Brain microvascular endothelial cell (primary cell): ENCODE measurements at regions not wholly inside any gene's neighbourhood (a gene's known extent, or its start where the extent isn't known, plus 50 kb on each side); places are given as distances from the start of the nearest gene placed in this dataset.

Source experiments
- DNase-seq: peaks from one replicate; pipeline ENCODE4 v3.0.0-alpha.2; 2020
- H3K27ac ChIP-seq: fragments of 250-450 bp; sonication (Bioruptor Pico); 2 replicates; pipeline ENCODE4 v1.5.1; 2020; ENCODE audit warnings: mild to moderate bottlenecking, moderate library complexity
- H3K27me3 ChIP-seq: fragments of 250-450 bp; sonication (Bioruptor Pico); replicated peaks from 2 replicates; pipeline ENCODE4 v1.5.1; 2020; ENCODE audit warnings: mild to moderate bottlenecking
- H3K36me3 ChIP-seq: fragments of 250-450 bp; sonication (Bioruptor Pico); replicated peaks from 2 replicates; pipeline ENCODE4 v1.5.1; 2020; ENCODE audit warnings: mild to moderate bottlenecking
- H3K4me3 ChIP-seq: 2 replicates; pipeline ENCODE4 v1.5.1; 2011; ENCODE audit warnings: low read depth, mild to moderate bottlenecking, control low read depth, low read length, moderate library complexity
- CTCF ChIP-seq: IDR thresholded peaks from 2 replicates; pipeline ENCODE4 v1.5.1; 2011; ENCODE audit warnings: low read depth, mild to moderate bottlenecking, moderate library complexity, low read length, control low read depth, inconsistent platforms; ENCODE audit errors: missing control alignments
- in situ Hi-C: cut with HindIII; loops from 2 replicates; pipeline ENCODE4 v1.10.0; 2017; ENCODE audit warnings: low sequenced_read_pairs, low pct_ligation_motif_present

GRCh38 chr3:177469216-177469615, 271.9 kb upstream of the TBL1XR1 start:
- Histone ChIP-seq H3K27ac (peak overlapping the region; percentile 29), H3K27me3 (no peaks in the 10 kb centered on the region), H3K36me3 (no peaks in the 10 kb centered on the region), H3K4me3 (no peak overlapping the region)
- in situ Hi-C loops = no loop called here
- DNase-seq = no peak
- TF ChIP-seq CTCF = no peak

- TF ChIP-seq CTCF = no peak
- H3K27ac ChIP-seq = no peak overlapping the region
- no peaks in the 10 kb centered on the region for H3K27me3 ChIP-seq
- in situ Hi-C loops = no loop called here
- no peak overlapping the region for H3K4me3 ChIP-seq
- H3K36me3 ChIP-seq = no peaks in the 10 kb centered on the region
- no peak for DNase-seq
Measured at GRCh38 chr3:177470197-177470941, 273.1 kb upstream of the TBL1XR1 start.

- no peaks in the 10 kb centered on the region for H3K36me3 ChIP-seq
- DNase-seq = no peak
- H3K27me3 ChIP-seq = no peaks in the 10 kb centered on the region
- H3K4me3 ChIP-seq = no peak overlapping the region
- H3K27ac ChIP-seq = no peak overlapping the region
- in situ Hi-C loops = no loop called here
- TF ChIP-seq CTCF = no peak
Measured at GRCh38 chr3:177471733-177472480, 274.6 kb upstream of the TBL1XR1 start.

- H3K27me3 ChIP-seq = no peaks in the 10 kb centered on the region
- DNase-seq = peak; percentile 49
- no peaks in the 10 kb centered on the region for H3K36me3 ChIP-seq
- in situ Hi-C loops = no loop called here
- no peak for TF ChIP-seq CTCF
- H3K4me3 ChIP-seq = no peak overlapping the region
- H3K27ac ChIP-seq = no peak overlapping the region
Measured at GRCh38 chr3:177473184-177473583, 275.9 kb upstream of the TBL1XR1 start.

GRCh38 chr3:177473903-177474302, 276.6 kb upstream of the TBL1XR1 start:
- no peak overlapping the region for H3K4me3 ChIP-seq
- in situ Hi-C loops = no loop called here
- H3K27me3 ChIP-seq = no peaks in the 10 kb centered on the region
- no peaks in the 10 kb centered on the region for H3K36me3 ChIP-seq
- no peak for DNase-seq
- no peak overlapping the region for H3K27ac ChIP-seq
- no peak for TF ChIP-seq CTCF
